ENCODE measurements at regions not wholly inside any gene's neighbourhood (a gene's known extent, or its start where the extent isn't known, plus 50 kb on each side); places are given as distances from the start of the nearest gene placed in this dataset.
"Not testable (repeated sequence)": the region's sequence is repeated elsewhere in the genome, so short reads cannot be mapped to it uniquely, and the experiment has no call there.

DNA sequence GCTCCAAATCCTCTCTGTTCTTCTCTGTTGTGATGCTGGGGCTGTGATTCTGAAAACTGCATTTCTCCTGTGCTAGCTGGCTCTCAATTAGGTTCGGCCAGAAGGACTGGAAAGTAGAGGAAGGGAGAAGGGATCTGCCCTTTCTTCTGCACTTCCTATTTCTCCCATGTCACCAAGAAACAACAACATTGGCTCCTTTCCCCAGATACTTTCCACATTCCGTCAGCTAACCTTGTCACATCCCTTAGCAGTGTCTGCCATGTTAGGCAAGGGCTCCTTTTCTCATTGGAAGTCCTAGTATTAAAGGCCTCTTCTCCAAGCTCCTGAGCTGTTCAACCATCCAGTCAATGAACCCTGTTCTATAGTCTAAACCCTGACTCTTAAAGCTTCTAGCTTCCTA is 171.1 kb downstream of the ZNF621 start:
- H3K27me3 ChIP-seq, result no peaks in the 10 kb centered on the region
- no peak overlapping the region for H3K27ac ChIP-seq
- H3K9me3 ChIP-seq (ENCODE audit: low read depth), result no peaks in the 10 kb centered on the region
- no peaks in the 10 kb centered on the region for H3K4me1 ChIP-seq (ENCODE audit: low read depth)
- H3K36me3 ChIP-seq, result no peaks in the 10 kb centered on the region
- no peak for DNase-seq (ENCODE audit: low read depth in 1 of 2, low spot score in 1 of 2)
- no peak overlapping the region for H3K4me3 ChIP-seq
- TF ChIP-seq, protein P1, sequence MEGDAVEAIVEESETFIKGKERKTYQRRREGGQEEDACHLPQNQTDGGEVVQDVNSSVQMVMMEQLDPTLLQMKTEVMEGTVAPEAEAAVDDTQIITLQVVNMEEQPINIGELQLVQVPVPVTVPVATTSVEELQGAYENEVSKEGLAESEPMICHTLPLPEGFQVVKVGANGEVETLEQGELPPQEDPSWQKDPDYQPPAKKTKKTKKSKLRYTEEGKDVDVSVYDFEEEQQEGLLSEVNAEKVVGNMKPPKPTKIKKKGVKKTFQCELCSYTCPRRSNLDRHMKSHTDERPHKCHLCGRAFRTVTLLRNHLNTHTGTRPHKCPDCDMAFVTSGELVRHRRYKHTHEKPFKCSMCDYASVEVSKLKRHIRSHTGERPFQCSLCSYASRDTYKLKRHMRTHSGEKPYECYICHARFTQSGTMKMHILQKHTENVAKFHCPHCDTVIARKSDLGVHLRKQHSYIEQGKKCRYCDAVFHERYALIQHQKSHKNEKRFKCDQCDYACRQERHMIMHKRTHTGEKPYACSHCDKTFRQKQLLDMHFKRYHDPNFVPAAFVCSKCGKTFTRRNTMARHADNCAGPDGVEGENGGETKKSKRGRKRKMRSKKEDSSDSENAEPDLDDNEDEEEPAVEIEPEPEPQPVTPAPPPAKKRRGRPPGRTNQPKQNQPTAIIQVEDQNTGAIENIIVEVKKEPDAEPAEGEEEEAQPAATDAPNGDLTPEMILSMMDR (IDR thresholded peaks at IDR 0.05; ENCODE audit: low read depth, low read length), result no peak

DNA sequence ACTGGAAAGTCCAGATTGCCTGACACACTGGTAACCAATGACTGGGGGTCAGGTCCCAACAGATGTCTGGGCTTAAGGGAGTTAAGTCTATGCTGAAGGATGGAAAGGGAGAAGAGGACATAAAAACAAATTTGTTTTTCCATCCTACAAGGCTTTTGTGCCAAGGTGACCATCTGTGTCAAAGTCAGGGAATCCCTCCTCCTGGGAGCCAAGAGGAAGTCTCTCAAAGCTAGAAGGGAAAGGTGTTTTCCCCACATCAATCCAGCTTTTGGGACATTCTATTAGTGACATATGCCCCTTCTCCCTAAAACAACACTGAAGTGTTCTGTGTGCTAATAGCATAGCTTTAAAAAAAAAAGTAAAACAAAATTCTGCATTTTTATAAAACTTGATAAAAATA is 173.9 kb downstream of the ZNF621 start:
- H3K27ac ChIP-seq, H3K27me3 ChIP-seq: not testable (repeated sequence)

DNA sequence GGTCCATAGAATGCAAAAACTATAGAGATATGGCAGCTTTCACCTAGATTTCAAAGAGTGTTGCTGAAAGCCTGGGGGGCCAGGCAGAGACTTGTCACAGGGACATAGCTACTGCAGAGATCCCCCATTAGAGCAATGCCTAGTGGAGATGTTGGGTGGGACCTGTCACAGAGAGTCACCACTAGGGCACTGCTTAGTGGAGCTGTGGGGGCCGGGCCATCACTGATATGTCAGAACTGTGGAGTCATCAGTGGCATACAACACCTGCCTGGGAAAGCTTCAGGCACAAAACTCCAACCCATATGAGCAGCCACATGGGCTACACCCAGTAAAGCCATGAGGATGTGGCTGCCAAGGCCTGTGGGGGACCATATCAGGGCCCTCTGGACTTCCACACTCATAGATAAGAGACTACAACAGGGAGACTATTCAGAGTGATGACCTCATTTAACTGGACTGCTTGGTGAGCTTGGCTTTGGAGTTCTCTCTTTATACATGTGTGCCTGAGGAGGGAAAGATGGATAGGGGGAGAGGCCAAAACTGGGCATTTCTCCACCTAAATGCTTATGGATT is 176.3 kb downstream of the ZNF621 start:
- H3K27ac ChIP-seq, result no peak overlapping the region
- H3K36me3 ChIP-seq, result no peaks in the 10 kb centered on the region
- no peaks in the 10 kb centered on the region for H3K4me1 ChIP-seq (ENCODE audit: low read depth)
- no peak overlapping the region for H3K4me3 ChIP-seq
- H3K27me3 ChIP-seq, result no peaks in the 10 kb centered on the region
- H3K9me3 ChIP-seq (ENCODE audit: low read depth), result no peaks in the 10 kb centered on the region
- no peak for DNase-seq (ENCODE audit: low read depth in 1 of 2, low spot score in 1 of 2)
- TF ChIP-seq, protein P1 (IDR thresholded peaks at IDR 0.05; ENCODE audit: low read depth, low read length), result no peak

More for the DNA sequence above, 173.9 kb downstream of the ZNF621 start:
- not testable (repeated sequence) for H3K36me3 ChIP-seq; DNase-seq (ENCODE audit: low read depth in 1 of 2, low spot score in 1 of 2); H3K4me3 ChIP-seq; H3K4me1 ChIP-seq (ENCODE audit: low read depth); H3K9me3 ChIP-seq (ENCODE audit: low read depth)

DNA sequence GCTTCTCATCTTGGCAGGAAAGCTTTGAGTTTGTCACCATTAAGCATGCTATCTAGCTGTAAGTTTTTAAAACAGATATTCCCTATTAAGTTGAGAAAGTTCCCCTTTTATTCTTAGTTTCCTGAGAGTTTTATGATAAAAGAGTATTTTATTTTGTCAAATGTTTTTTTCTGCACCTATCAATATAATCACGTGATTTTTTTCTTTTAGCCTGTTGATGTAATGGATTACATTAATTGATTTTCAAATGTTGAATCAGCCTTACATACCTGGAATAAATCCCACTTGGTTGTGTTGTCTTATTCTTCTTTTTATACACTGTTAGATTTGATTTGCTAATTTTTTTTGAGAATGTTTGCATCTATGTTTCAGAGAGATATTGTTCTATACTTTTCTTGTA is 179.5 kb downstream of the ZNF621 start:
- H3K27me3 ChIP-seq, result no peaks in the 10 kb centered on the region
- no peaks in the 10 kb centered on the region for H3K36me3 ChIP-seq
- no peak overlapping the region for H3K27ac ChIP-seq
- TF ChIP-seq, protein P1 (IDR thresholded peaks at IDR 0.05; ENCODE audit: low read depth, low read length), result no peak
- no peaks in the 10 kb centered on the region for H3K9me3 ChIP-seq (ENCODE audit: low read depth)
- H3K4me3 ChIP-seq, result no peak overlapping the region
- no peaks in the 10 kb centered on the region for H3K4me1 ChIP-seq (ENCODE audit: low read depth)
- DNase-seq (ENCODE audit: low read depth in 1 of 2, low spot score in 1 of 2), result no peak

DNA sequence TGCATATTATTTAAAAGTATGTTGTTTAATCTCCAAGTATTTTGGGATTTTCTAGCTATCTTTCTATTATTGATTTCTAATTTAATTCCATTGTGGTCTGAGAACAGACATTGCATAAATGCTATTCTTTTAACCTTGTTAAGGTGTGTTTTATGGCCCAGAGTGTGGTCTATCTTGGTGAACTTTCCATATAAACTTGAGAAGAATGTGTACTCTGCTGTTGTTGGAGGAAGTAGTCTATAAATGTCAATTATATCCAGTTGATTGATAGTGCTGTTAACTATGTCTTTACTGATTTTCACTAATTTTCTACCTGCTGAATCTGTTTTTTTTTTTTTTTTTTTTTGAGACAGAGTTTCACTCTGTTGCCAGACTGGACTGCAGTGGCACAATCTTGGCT is 180.9 kb downstream of the ZNF621 start:
- no peak overlapping the region for H3K4me3 ChIP-seq
- H3K27ac ChIP-seq, result no peak overlapping the region
- DNase-seq (ENCODE audit: low read depth in 1 of 2, low spot score in 1 of 2), result no peak
- no peaks in the 10 kb centered on the region for H3K4me1 ChIP-seq (ENCODE audit: low read depth)
- H3K27me3 ChIP-seq, result no peaks in the 10 kb centered on the region
- H3K9me3 ChIP-seq (ENCODE audit: low read depth), result no peaks in the 10 kb centered on the region
- no peaks in the 10 kb centered on the region for H3K36me3 ChIP-seq
- TF ChIP-seq, protein P1 (IDR thresholded peaks at IDR 0.05; ENCODE audit: low read depth, low read length), result no peak

DNA sequence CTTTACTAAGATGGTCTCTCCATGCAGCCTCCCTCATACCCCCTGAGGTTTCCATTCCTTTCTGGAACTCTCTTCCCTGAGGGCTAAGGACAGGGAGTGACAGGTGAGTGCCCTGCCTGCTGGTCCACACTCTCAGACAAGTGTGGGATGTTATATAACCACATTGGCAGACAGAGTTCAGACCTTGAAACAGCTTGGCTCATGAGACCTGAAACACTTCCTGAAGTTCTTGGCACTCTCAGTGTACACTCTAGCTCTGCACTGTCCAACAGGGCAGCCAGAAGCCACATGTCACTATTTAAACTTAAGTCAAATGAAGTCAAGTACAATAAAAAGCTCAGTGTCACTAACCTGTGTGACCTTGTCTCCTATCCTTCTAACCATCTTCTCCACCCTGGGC is 188.5 kb downstream of the ZNF621 start:
- Histone ChIP-seq H3K36me3 (no peaks in the 10 kb centered on the region), H3K9me3 (ENCODE audit: low read depth) (no peaks in the 10 kb centered on the region), H3K27ac (no peak overlapping the region), H3K4me3 (no peak overlapping the region), H3K4me1 (ENCODE audit: low read depth) (no peaks in the 10 kb centered on the region), H3K27me3 (no peaks in the 10 kb centered on the region)
- TF ChIP-seq, protein P1 (IDR thresholded peaks at IDR 0.05; ENCODE audit: low read depth, low read length), result no peak
- DNase-seq (ENCODE audit: low read depth in 1 of 2, low spot score in 1 of 2), result no peak
